OCI-LY1 (cell line): ENCODE measurements at regions not wholly inside any gene's neighbourhood (a gene's known extent, or its start where the extent isn't known, plus 50 kb on each side); places are given as distances from the start of the nearest gene placed in this dataset.

Experiments
- CTCF ChIP-seq: fragments of 200-600 bp; sonication (generic), shearing (Covaris generic); IDR thresholded peaks from 2 replicates; pipeline ENCODE4 v1.5.1; 2017; ENCODE audit warnings: mild to moderate bottlenecking, antibody characterized with exemption, low read length, moderate library complexity, mixed read lengths
- EZH2 ChIP-seq: fragments of 200-600 bp; sonication (generic), shearing (Covaris generic); IDR thresholded peaks from 2 replicates; pipeline ENCODE4 v1.8.0; 2017; ENCODE audit warnings: borderline replicate concordance, mixed run types, mild to moderate bottlenecking, antibody characterized with exemption, low read length, moderate library complexity, mixed read lengths

DNA sequence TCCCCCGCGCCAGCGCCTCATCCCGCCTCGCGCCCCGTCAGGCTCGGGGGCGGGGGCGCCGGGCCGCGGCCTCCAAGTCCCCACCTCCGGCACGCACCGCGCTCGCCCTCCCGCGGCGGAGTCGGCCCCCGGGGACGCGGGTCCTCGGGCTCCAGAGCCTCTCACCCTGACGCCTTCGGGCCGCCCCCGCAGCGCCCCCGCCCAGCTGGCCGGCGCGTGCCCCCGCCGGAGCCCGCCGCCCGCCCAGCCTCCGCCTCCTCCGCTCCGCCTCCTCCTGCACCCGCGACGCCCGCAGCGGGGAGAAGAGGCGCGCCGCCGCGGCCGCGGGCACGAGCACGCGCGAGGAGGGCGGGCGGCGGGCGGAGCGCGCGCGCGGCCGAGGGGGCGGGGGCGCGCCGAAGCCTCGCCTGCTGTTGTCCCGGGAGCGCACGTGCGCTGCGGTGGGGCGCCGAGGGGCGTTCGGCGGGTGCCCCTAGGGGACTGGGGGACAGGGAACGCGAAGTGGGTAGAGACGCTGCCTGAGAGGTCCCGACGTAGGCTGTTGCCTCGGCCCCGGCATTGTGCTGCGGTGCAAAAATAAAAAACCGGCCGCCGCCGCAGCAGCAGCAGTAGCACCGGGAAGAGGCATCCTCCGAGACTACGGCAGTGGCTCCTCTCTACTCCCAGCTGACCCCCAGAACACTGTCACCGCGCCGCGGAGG lies 87.4 kb upstream of the ARHGAP32 start:
- no peak for TF ChIP-seq CTCF
- TF ChIP-seq EZH2: no peak
